ENCODE measurements at regions not wholly inside any gene's neighbourhood (a gene's known extent, or its start where the extent isn't known, plus 50 kb on each side); places are given as distances from the start of the nearest gene placed in this dataset.
"Not testable (repeated sequence)": the region's sequence is repeated elsewhere in the genome, so short reads cannot be mapped to it uniquely, and the experiment has no call there.

DNA sequence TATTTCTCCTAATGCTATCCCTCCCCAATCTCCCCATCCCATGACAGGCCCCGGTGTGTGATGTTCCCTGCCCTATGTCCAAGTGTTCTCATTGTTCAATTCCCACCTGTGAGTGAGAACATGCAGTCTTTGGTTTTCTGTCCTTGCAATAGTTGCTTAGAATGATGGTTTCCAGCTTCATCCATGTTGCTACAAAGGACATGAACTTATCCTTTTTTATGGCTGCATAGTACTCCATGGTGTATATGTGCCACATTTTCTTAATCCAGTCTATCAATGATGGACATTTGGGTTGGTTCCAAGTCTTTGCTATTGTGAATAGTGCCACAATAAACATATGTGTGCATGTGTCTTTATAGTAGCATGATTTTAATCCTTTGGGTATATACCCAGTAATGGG, 51.3 kb upstream of the RIOK2 start:
- H3K27ac ChIP-seq; intact Hi-C loops (cut with DNase I; ENCODE audit: low total_unique reads); DNase-seq (ENCODE audit: low spot score in 2 of 2); H3K27me3 ChIP-seq; H3K9me3 ChIP-seq; H3K36me3 ChIP-seq; H3K4me1 ChIP-seq; H3K4me3 ChIP-seq: not testable (repeated sequence)

DNA sequence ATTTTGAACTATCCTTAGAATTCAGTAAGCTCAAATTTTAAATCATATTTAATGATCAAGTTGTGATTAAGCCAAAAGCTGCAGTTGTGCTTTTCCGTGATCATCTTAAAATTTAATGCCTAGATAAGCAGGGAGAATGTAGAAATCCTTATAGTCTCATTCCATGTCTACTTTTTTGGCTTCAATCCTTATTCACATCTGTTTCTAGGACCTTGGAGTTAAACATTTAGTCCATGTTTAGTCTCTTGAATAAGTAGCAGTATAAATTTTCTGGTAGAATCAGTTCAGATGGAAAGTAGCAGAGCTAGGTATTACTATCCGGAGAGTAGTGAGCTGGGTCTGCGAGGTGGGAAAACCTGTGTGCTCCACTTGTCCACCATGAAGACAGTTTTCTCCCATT, 59.3 kb upstream of the RIOK2 start:
- Histone ChIP-seq H3K4me1 (no peaks in the 10 kb centered on the region), H3K27ac (no peak overlapping the region), H3K27me3 (no peaks in the 10 kb centered on the region), H3K9me3 (no peaks in the 10 kb centered on the region), H3K36me3 (no peaks in the 10 kb centered on the region), H3K4me3 (no peak overlapping the region)
- DNase-seq (ENCODE audit: low spot score in 2 of 2) = no peak
- intact Hi-C loops (cut with DNase I; ENCODE audit: low total_unique reads) = no loop called here
- TF ChIP-seq POLR2A (IDR thresholded peaks at IDR 0.05) = no peak
- no peak for TF ChIP-seq CTCF (IDR thresholded peaks at IDR 0.05)

DNA sequence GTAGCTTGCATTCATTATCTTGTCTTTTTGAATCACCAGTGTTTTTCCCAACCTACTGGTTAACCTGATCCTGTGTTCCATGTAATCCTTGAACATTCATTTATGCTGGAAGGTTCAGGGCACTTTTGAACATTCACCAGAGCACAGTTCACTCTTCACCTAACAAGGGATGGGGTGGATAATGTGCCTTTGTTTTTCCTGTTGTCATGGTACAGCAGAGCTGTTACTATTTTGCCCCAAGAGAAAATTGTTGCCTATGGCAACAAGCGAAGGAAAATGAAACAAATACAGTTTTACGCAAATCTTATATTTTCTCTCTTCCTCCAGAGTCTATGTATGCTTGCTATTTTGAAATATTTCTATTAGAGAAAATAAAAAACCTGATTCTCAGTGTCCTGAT, 60.3 kb upstream of the RIOK2 start:
- DNase-seq (ENCODE audit: low spot score in 2 of 2) = no peak
- H3K36me3 ChIP-seq = no peaks in the 10 kb centered on the region
- H3K4me3 ChIP-seq = no peak overlapping the region
- H3K27ac ChIP-seq = no peak overlapping the region
- H3K4me1 ChIP-seq = no peaks in the 10 kb centered on the region
- H3K9me3 ChIP-seq = no peaks in the 10 kb centered on the region
- no peak for TF ChIP-seq POLR2AphosphoS5 (IDR thresholded peaks at IDR 0.05)
- TF ChIP-seq POLR2A (IDR thresholded peaks at IDR 0.05) = no peak
- TF ChIP-seq CTCF (IDR thresholded peaks at IDR 0.05) = no peak
- intact Hi-C loops (cut with DNase I; ENCODE audit: low total_unique reads) = no loop called here
- H3K27me3 ChIP-seq = no peaks in the 10 kb centered on the region

GRCh38 chr5:97245386-97245785, 62.3 kb upstream of the RIOK2 start:
- no peaks in the 10 kb centered on the region for H3K4me1 ChIP-seq
- peaks cover 0 to 4% of the 10 kb centered on the region in 2 donors for H3K9me3 ChIP-seq
- TF ChIP-seq POLR2A (IDR thresholded peaks at IDR 0.05) (no peak), CTCF (IDR thresholded peaks at IDR 0.05) (no peak), POLR2AphosphoS5 (IDR thresholded peaks at IDR 0.05) (no peak)
- H3K27me3 ChIP-seq = no peaks in the 10 kb centered on the region
- no peak overlapping the region for H3K27ac ChIP-seq
- DNase-seq (ENCODE audit: low spot score in 2 of 2) = no peak
- no peaks in the 10 kb centered on the region for H3K36me3 ChIP-seq
- intact Hi-C loops (cut with DNase I; ENCODE audit: low total_unique reads) = no loop called here
- H3K4me3 ChIP-seq = no peak overlapping the region

DNA sequence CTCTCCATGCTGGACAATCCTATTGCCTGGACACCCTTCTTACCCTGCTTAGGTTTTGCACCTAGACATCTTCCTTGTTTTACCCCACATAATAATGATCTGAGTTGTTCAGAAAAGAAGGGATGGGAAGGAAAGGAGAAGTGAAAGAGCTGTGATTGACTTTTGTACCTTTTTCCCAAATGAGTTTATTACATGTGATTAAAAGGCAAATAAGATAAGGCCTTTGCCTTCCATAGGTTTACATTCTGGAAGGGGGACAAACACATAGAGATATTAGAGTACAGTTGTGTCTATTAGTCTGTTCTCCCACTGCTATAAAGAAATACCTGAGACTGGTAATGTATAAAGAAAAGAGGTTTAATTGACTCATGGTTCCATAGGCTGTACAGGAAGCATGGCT, 67.1 kb upstream of the RIOK2 start:
- no peaks in the 10 kb centered on the region for H3K27me3 ChIP-seq
- H3K27ac ChIP-seq = no peak overlapping the region
- intact Hi-C loops (cut with DNase I; ENCODE audit: low total_unique reads) = no loop called here
- H3K4me3 ChIP-seq = no peak overlapping the region
- peaks cover 13 to 25% of the 10 kb centered on the region in 2 donors for H3K9me3 ChIP-seq
- no peak for DNase-seq (ENCODE audit: low spot score in 2 of 2)
- H3K36me3 ChIP-seq = no peaks in the 10 kb centered on the region
- H3K4me1 ChIP-seq = no peaks in the 10 kb centered on the region
- TF ChIP-seq POLR2A (IDR thresholded peaks at IDR 0.05) (no peak), CTCF (IDR thresholded peaks at IDR 0.05) (no peak), POLR2AphosphoS5 (IDR thresholded peaks at IDR 0.05) (no peak)

DNA sequence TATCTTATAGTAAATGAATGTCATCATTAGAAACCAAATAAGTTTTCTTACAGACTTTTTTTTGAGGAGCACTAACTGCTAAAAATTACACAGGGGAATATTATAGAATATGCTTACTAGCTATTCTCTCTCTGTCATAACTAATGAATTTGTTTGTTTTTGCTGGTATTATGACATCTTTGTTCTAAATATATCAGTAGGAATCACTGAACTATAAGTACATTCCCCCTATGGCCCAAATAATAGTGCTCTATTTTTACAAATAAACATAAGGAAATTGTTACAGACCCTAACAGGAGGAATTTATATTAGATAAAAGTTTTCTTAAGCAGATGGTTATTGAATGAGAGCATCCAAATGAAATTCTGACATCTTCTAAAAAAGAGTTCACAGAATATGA, 83.0 kb upstream of the RIOK2 start:
- H3K9me3 ChIP-seq = peaks cover 0 to 4% of the 10 kb centered on the region in 2 donors
- H3K4me3 ChIP-seq = no peak overlapping the region
- no peaks in the 10 kb centered on the region for H3K36me3 ChIP-seq
- no peak for DNase-seq (ENCODE audit: low spot score in 2 of 2)
- H3K27me3 ChIP-seq = no peaks in the 10 kb centered on the region
- TF ChIP-seq POLR2AphosphoS5 (IDR thresholded peaks at IDR 0.05) = no peak
- TF ChIP-seq POLR2A (IDR thresholded peaks at IDR 0.05) = no peak
- no peak for TF ChIP-seq CTCF (IDR thresholded peaks at IDR 0.05)
- intact Hi-C loops (cut with DNase I; ENCODE audit: low total_unique reads) = no loop called here
- no peaks in the 10 kb centered on the region for H3K4me1 ChIP-seq
- no peak overlapping the region for H3K27ac ChIP-seq
